Prostate gland (tissue), 2 donors: ENCODE measurements at regions not wholly inside any gene's neighbourhood (a gene's known extent, or its start where the extent isn't known, plus 50 kb on each side); places are given as distances from the start of the nearest gene placed in this dataset.

Experiments
- CTCF ChIP-seq, 4 experiments: fragments of 200-600 bp in 2 of 4; fragments of 450-650 bp in 2 of 4; sonication (generic) in 2 of 4; IDR thresholded peaks; 1 replicate in 3 of 4; 2 replicates in 1 of 4; pipeline ENCODE4 v1.5.1; 2016 to 2019; ENCODE audit warnings: antibody characterized with exemption in 4 of 4, mild to moderate bottlenecking in 2 of 4, moderate library complexity in 2 of 4
- POLR2A ChIP-seq: fragments of 450-650 bp; IDR thresholded peaks from one replicate; pipeline ENCODE4 v1.6.1; 2016; ENCODE audit warnings: antibody characterized with exemption, mild to moderate bottlenecking

GRCh38 chr5:66527478-66528035 is 68.6 kb upstream of the MAST4 start:
- no peak for TF ChIP-seq CTCF (IDR thresholded peaks at IDR 0.05)
- no peak for TF ChIP-seq POLR2A
